B cell (primary cell): ENCODE measurements at regions not wholly inside any gene's neighbourhood (a gene's known extent, or its start where the extent isn't known, plus 50 kb on each side); places are given as distances from the start of the nearest gene placed in this dataset.

Source experiments
- CTCF ChIP-seq: fragments of 200-600 bp; IDR thresholded peaks from one replicate; pipeline ENCODE4 v1.8.0; 2022; ENCODE audit warnings: antibody characterized with exemption, mild to moderate bottlenecking
- EZH2 ChIP-seq: IDR thresholded peaks from 2 replicates; pipeline ENCODE4 v1.6.1; 2012; ENCODE audit warnings: borderline replicate concordance, low read depth, mild to moderate bottlenecking, moderate library complexity, low read length; ENCODE audit not compliant: insufficient read depth, poor library complexity, severe bottlenecking

GRCh38 chr2:176508374-176508773, 239.1 kb downstream of the MTX2 start:
- TF ChIP-seq CTCF (no peak), EZH2 (no peak)
